ENCODE measurements at regions not wholly inside any gene's neighbourhood (a gene's known extent, or its start where the extent isn't known, plus 50 kb on each side); places are given as distances from the start of the nearest gene placed in this dataset.

GRCh38 chr10:130867446-130868194 is 443.9 kb downstream of the TCERG1L start:
- no peaks in the 10 kb centered on the region for H3K9me2 ChIP-seq (ENCODE audit: insufficient read depth, low read length)
- no peaks in the 10 kb centered on the region for H3K36me3 ChIP-seq (ENCODE audit: insufficient read depth, low read length)
- no peaks in the 10 kb centered on the region for H3K9me3 ChIP-seq (ENCODE audit: low read length)
- H3K79me2 ChIP-seq (ENCODE audit: insufficient read depth, low read depth, low read length), result no peaks in the 10 kb centered on the region
- H3K4me3 ChIP-seq (ENCODE audit: low read depth, low read length, poor library complexity, severe bottlenecking), result no peak overlapping the region
- POLR2A ChIA-PET, result no interaction called here
- H4K20me1 ChIP-seq (ENCODE audit: insufficient read depth, low read length), result no peaks in the 10 kb centered on the region
- H3K27ac ChIP-seq (ENCODE audit: low read depth, low read length, poor library complexity, severe bottlenecking), result no peak overlapping the region
- no peaks in the 10 kb centered on the region for H3K4me1 ChIP-seq (ENCODE audit: insufficient read depth, low read length, poor library complexity, severe bottlenecking)
- no peak for TF ChIP-seq EZH2phosphoT487 (IDR thresholded peaks at IDR 0.05; ENCODE audit: borderline replicate concordance, low read depth, low read length)
- TF ChIP-seq, protein P1, sequence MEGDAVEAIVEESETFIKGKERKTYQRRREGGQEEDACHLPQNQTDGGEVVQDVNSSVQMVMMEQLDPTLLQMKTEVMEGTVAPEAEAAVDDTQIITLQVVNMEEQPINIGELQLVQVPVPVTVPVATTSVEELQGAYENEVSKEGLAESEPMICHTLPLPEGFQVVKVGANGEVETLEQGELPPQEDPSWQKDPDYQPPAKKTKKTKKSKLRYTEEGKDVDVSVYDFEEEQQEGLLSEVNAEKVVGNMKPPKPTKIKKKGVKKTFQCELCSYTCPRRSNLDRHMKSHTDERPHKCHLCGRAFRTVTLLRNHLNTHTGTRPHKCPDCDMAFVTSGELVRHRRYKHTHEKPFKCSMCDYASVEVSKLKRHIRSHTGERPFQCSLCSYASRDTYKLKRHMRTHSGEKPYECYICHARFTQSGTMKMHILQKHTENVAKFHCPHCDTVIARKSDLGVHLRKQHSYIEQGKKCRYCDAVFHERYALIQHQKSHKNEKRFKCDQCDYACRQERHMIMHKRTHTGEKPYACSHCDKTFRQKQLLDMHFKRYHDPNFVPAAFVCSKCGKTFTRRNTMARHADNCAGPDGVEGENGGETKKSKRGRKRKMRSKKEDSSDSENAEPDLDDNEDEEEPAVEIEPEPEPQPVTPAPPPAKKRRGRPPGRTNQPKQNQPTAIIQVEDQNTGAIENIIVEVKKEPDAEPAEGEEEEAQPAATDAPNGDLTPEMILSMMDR (conservative IDR thresholded peaks at IDR 0.05; ENCODE audit: low read length), result no peak
- no peak for DNase-seq (ENCODE audit: low spot score)
- no peak overlapping the region for H2AFZ ChIP-seq (ENCODE audit: low read length)
- BruUV-seq (replicated peaks), result no TSS peak
- CTCF ChIA-PET (ENCODE audit: unreplicated experiment), result no interaction called here
- intact Hi-C loops (cut with micrococcal nuclease; ENCODE audit: unreplicated experiment), result no loop called here
- no peak overlapping the region for H3K4me2 ChIP-seq (ENCODE audit: low read length)

- H3K79me2 ChIP-seq (ENCODE audit: insufficient read depth, low read depth, low read length), result no peaks in the 10 kb centered on the region
- no peak overlapping the region for H2AFZ ChIP-seq (ENCODE audit: low read length)
- intact Hi-C loops (cut with micrococcal nuclease; ENCODE audit: unreplicated experiment), result no loop called here
- ChIA-PET CTCF (ENCODE audit: unreplicated experiment) (no interaction called here), POLR2A (no interaction called here)
- no peaks in the 10 kb centered on the region for H3K36me3 ChIP-seq (ENCODE audit: insufficient read depth, low read length)
- no peaks in the 10 kb centered on the region for H3K9me2 ChIP-seq (ENCODE audit: insufficient read depth, low read length)
- no peak for DNase-seq (ENCODE audit: low spot score)
- no peak overlapping the region for H3K4me2 ChIP-seq (ENCODE audit: low read length)
- no peak overlapping the region for H3K4me3 ChIP-seq (ENCODE audit: low read depth, low read length, poor library complexity, severe bottlenecking)
- TF ChIP-seq EZH2phosphoT487 (IDR thresholded peaks at IDR 0.05; ENCODE audit: borderline replicate concordance, low read depth, low read length), result no peak
- TF ChIP-seq, protein P1 (conservative IDR thresholded peaks at IDR 0.05; ENCODE audit: low read length), result no peak
- no peaks in the 10 kb centered on the region for H3K9me3 ChIP-seq (ENCODE audit: low read length)
- H4K20me1 ChIP-seq (ENCODE audit: insufficient read depth, low read length), result no peaks in the 10 kb centered on the region
- no TSS peak for BruUV-seq (replicated peaks)
- no peaks in the 10 kb centered on the region for H3K4me1 ChIP-seq (ENCODE audit: insufficient read depth, low read length, poor library complexity, severe bottlenecking)
- H3K27ac ChIP-seq (ENCODE audit: low read depth, low read length, poor library complexity, severe bottlenecking), result no peak overlapping the region
Observed at GRCh38 chr10:130869179-130869841, 442.2 kb downstream of the TCERG1L start.

- H3K27ac ChIP-seq (ENCODE audit: low read depth, low read length, poor library complexity, severe bottlenecking), result no peak overlapping the region
- no peak overlapping the region for H3K4me3 ChIP-seq (ENCODE audit: low read depth, low read length, poor library complexity, severe bottlenecking)
- ChIA-PET POLR2A (no interaction called here), CTCF (ENCODE audit: unreplicated experiment) (no interaction called here)
- no peaks in the 10 kb centered on the region for H3K9me2 ChIP-seq (ENCODE audit: insufficient read depth, low read length)
- BruUV-seq (replicated peaks), result no TSS peak
- no peak for DNase-seq (ENCODE audit: low spot score)
- H2AFZ ChIP-seq (ENCODE audit: low read length), result no peak overlapping the region
- H4K20me1 ChIP-seq (ENCODE audit: insufficient read depth, low read length), result no peaks in the 10 kb centered on the region
- no peaks in the 10 kb centered on the region for H3K79me2 ChIP-seq (ENCODE audit: insufficient read depth, low read depth, low read length)
- TF ChIP-seq, protein P1 (conservative IDR thresholded peaks at IDR 0.05; ENCODE audit: low read length), result no peak
- TF ChIP-seq EZH2phosphoT487 (IDR thresholded peaks at IDR 0.05; ENCODE audit: borderline replicate concordance, low read depth, low read length), result no peak
- no peaks in the 10 kb centered on the region for H3K4me1 ChIP-seq (ENCODE audit: insufficient read depth, low read length, poor library complexity, severe bottlenecking)
- intact Hi-C loops (cut with micrococcal nuclease; ENCODE audit: unreplicated experiment), result no loop called here
- H3K9me3 ChIP-seq (ENCODE audit: low read length), result no peaks in the 10 kb centered on the region
- no peaks in the 10 kb centered on the region for H3K36me3 ChIP-seq (ENCODE audit: insufficient read depth, low read length)
- H3K4me2 ChIP-seq (ENCODE audit: low read length), result no peak overlapping the region
Observed at GRCh38 chr10:130871406-130871805, 440.1 kb downstream of the TCERG1L start.
